ENCODE measurements at regions not wholly inside any gene's neighbourhood (a gene's known extent, or its start where the extent isn't known, plus 50 kb on each side); places are given as distances from the start of the nearest gene placed in this dataset.

DNA sequence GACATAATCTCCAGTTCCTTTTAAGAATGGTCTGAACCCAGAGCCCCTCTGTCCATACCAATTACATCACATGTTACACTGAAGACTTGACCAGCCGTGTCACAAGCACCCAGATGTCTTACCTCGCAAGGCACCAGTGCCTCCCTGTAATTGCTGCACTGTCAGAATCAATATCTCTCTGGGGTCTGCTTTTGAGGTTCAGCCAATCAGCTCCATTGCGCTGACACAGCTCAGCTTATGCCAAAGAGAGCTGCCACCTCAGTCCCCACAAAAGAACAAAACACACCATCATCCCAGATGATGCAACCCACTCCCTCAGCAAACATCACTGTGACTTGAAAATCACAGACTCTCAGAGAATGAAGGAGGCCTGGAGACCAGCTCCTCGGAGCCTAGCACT is 82.5 kb upstream of the SORBS2 start:
- no peak for TF ChIP-seq EZH2phosphoT487 (IDR thresholded peaks at IDR 0.05; ENCODE audit: low read depth)
- TF ChIP-seq, protein P1, sequence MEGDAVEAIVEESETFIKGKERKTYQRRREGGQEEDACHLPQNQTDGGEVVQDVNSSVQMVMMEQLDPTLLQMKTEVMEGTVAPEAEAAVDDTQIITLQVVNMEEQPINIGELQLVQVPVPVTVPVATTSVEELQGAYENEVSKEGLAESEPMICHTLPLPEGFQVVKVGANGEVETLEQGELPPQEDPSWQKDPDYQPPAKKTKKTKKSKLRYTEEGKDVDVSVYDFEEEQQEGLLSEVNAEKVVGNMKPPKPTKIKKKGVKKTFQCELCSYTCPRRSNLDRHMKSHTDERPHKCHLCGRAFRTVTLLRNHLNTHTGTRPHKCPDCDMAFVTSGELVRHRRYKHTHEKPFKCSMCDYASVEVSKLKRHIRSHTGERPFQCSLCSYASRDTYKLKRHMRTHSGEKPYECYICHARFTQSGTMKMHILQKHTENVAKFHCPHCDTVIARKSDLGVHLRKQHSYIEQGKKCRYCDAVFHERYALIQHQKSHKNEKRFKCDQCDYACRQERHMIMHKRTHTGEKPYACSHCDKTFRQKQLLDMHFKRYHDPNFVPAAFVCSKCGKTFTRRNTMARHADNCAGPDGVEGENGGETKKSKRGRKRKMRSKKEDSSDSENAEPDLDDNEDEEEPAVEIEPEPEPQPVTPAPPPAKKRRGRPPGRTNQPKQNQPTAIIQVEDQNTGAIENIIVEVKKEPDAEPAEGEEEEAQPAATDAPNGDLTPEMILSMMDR (IDR thresholded peaks at IDR 0.05; ENCODE audit: low read depth, low read length), result no peak
